Astrocyte (in vitro differentiated cells and primary cell): ENCODE measurements at regions not wholly inside any gene's neighbourhood (a gene's known extent, or its start where the extent isn't known, plus 50 kb on each side); places are given as distances from the start of the nearest gene placed in this dataset.

Source experiments
- CTCF ChIP-seq: IDR thresholded peaks from 2 replicates; pipeline ENCODE4 v1.5.1; 2011; ENCODE audit warnings: low read depth, mild to moderate bottlenecking, inconsistent platforms, low read length, moderate library complexity; ENCODE audit not compliant: insufficient read depth
- EZH2 ChIP-seq: IDR thresholded peaks from 2 replicates; pipeline ENCODE4 v1.6.1; 2012; ENCODE audit warnings: mild to moderate bottlenecking, low read length, inconsistent platforms; ENCODE audit not compliant: insufficient read depth

DNA sequence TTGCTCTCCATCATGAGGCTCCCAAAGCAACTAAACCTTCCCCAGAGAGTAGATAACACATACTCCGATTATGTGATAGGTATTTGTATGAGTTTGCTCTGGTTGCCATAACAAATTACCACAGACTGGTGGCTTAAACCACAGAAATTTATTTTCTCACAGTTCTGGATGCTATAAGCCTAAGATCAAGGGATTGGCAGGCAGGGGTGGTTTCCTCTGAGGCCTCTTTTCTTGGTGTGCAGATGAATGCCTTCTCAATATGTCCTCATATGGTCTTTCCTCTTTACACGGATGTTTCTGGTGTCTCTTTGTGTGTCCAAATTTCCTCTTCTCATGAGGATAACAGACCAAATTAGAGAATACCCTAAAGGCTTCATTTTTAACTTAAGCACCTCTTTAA is 285.8 kb upstream of the GRIP1 start:
- TF ChIP-seq CTCF (no peak), EZH2 (no peak)
